HG03045 (cell line): ENCODE measurements at regions not wholly inside any gene's neighbourhood (a gene's known extent, or its start where the extent isn't known, plus 50 kb on each side); places are given as distances from the start of the nearest gene placed in this dataset.

Experiments used
- ATAC-seq: cut with Tn5 transposase; IDR thresholded peaks from one replicate; pipeline ENCODE4 v1.9.1; 2021; ENCODE audit warnings: mild to moderate bottlenecking, moderate library complexity; ENCODE audit not compliant: unreplicated experiment

- no peak for ATAC-seq
Observed at GRCh38 chr4:3343358-3343757, 50.5 kb downstream of the RGS12 start.

GRCh38 chr4:3344104-3344503 is 51.3 kb downstream of the RGS12 start:
- no peak for ATAC-seq

- no peak for ATAC-seq
Observed at GRCh38 chr4:3344596-3344995, 51.8 kb downstream of the RGS12 start.

GRCh38 chr4:3345384-3345783 is 52.6 kb downstream of the RGS12 start:
- ATAC-seq = no peak

GRCh38 chr4:3346146-3346545 is 53.3 kb downstream of the RGS12 start:
- ATAC-seq = no peak

- ATAC-seq = no peak
Observed at GRCh38 chr4:3347871-3348270, 55.0 kb downstream of the RGS12 start.

- ATAC-seq = no peak
Observed at GRCh38 chr4:3348621-3349020, 55.8 kb downstream of the RGS12 start.

GRCh38 chr4:3349116-3349515 is 56.3 kb downstream of the RGS12 start:
- no peak for ATAC-seq

- no peak for ATAC-seq
Observed at GRCh38 chr4:3351997-3352396, 59.2 kb downstream of the RGS12 start.

- ATAC-seq = no peak
Observed at GRCh38 chr4:3352505-3352904, 59.7 kb downstream of the RGS12 start.

- no peak for ATAC-seq
Observed at GRCh38 chr4:3352941-3353594, 60.2 kb downstream of the RGS12 start.

- ATAC-seq = no peak
Observed at GRCh38 chr4:3353752-3354454, 61.1 kb downstream of the RGS12 start.

GRCh38 chr4:3354455-3354811 is 61.6 kb downstream of the RGS12 start:
- no peak for ATAC-seq

GRCh38 chr4:3355266-3355748 is 62.5 kb downstream of the RGS12 start:
- ATAC-seq = no peak

GRCh38 chr4:3358656-3359055 is 65.8 kb downstream of the RGS12 start:
- ATAC-seq = no peak

- ATAC-seq = no peak
Observed at GRCh38 chr4:3360777-3361176, 68.0 kb downstream of the RGS12 start.

GRCh38 chr4:3361406-3361805 is 68.6 kb downstream of the RGS12 start:
- ATAC-seq = no peak

GRCh38 chr4:3361896-3362295 is 69.1 kb downstream of the RGS12 start:
- ATAC-seq = no peak

- ATAC-seq = no peak
Observed at GRCh38 chr4:3362431-3363287, 69.8 kb downstream of the RGS12 start.

- ATAC-seq = no peak
Observed at GRCh38 chr4:3363411-3364141, 70.8 kb downstream of the RGS12 start.

- no peak for ATAC-seq
Observed at GRCh38 chr4:3364199-3364598, 71.4 kb downstream of the RGS12 start.
